HG02981 (cell line): ENCODE measurements at regions not wholly inside any gene's neighbourhood (a gene's known extent, or its start where the extent isn't known, plus 50 kb on each side); places are given as distances from the start of the nearest gene placed in this dataset.

ENCODE experiments used
- ATAC-seq: cut with Tn5 transposase; IDR thresholded peaks from one replicate; pipeline ENCODE4 v1.9.1; 2021; ENCODE audit warnings: mild to moderate bottlenecking, moderate library complexity; ENCODE audit not compliant: unreplicated experiment

- no peak for ATAC-seq
These were observed 137.3 kb upstream of the NKX1-1 start for GRCh38 chr4:1543561-1543960.

GRCh38 chr4:1542516-1543320 is 136.5 kb upstream of the NKX1-1 start:
- no peak for ATAC-seq

GRCh38 chr4:1542226-1542490 is 135.9 kb upstream of the NKX1-1 start:
- ATAC-seq: no peak

GRCh38 chr4:1541449-1542225 is 135.4 kb upstream of the NKX1-1 start:
- no peak for ATAC-seq

GRCh38 chr4:1540601-1541375 is 134.5 kb upstream of the NKX1-1 start:
- no peak for ATAC-seq

- no peak for ATAC-seq
These were observed 133.8 kb upstream of the NKX1-1 start for GRCh38 chr4:1539859-1540600.

- no peak for ATAC-seq
These were observed 132.9 kb upstream of the NKX1-1 start for GRCh38 chr4:1538941-1539772.

- ATAC-seq: no peak
These were observed 131.8 kb upstream of the NKX1-1 start for GRCh38 chr4:1538096-1538410.

- no peak for ATAC-seq
These were observed 131.3 kb upstream of the NKX1-1 start for GRCh38 chr4:1537410-1538095.

- ATAC-seq: no peak
These were observed 130.6 kb upstream of the NKX1-1 start for GRCh38 chr4:1536579-1537409.

GRCh38 chr4:1535926-1536578 is 129.8 kb upstream of the NKX1-1 start:
- no peak for ATAC-seq

GRCh38 chr4:1534876-1535526 is 128.8 kb upstream of the NKX1-1 start:
- ATAC-seq: no peak

GRCh38 chr4:1534095-1534872 is 128.0 kb upstream of the NKX1-1 start:
- no peak for ATAC-seq

- no peak for ATAC-seq
These were observed 127.3 kb upstream of the NKX1-1 start for GRCh38 chr4:1533501-1534064.

- ATAC-seq: no peak
These were observed 126.5 kb upstream of the NKX1-1 start for GRCh38 chr4:1532549-1533395.
